Heart left ventricle (tissue), 13 donors: ENCODE measurements at regions not wholly inside any gene's neighbourhood (a gene's known extent, or its start where the extent isn't known, plus 50 kb on each side); places are given as distances from the start of the nearest gene placed in this dataset.
"Not testable (repeated sequence)": the region's sequence is repeated elsewhere in the genome, so short reads cannot be mapped to it uniquely, and the experiment has no call there.

ENCODE experiments used
- POLR2A ChIP-seq, 2 donors: fragments of 450-650 bp; IDR thresholded peaks; one replicate each; pipeline ENCODE4 v1.6.1; 2017; ENCODE audit warnings: antibody characterized with exemption in 2 of 2, mild to moderate bottlenecking in 2 of 2, moderate library complexity in 2 of 2
- TF ChIP-seq, protein P1 (sequence below), 12 donors: fragments of 200-600 bp; sonication (generic) in 4 of 12; IDR thresholded peaks; one replicate each; pipeline versions ENCODE4 v1.5.0 to v1.8.0; 2018 to 2022; ENCODE audit warnings: antibody characterized with exemption in 12 of 12, mild to moderate bottlenecking in 5 of 12
- donor health status: ischemic (EF 13 %, LVEDD 7.1; RV severe dilation, severe dysfunction).
- donor health status: DM: no; HTN: yes; CAD: no.
- donor health status: DM: no; HTN: no; CAD: no.
- donor health status: ischemic (EF 25% LVEDD 6.9; RV normal size, moderate dysfunction).
- donor health status: ischemic (EF 25% LVEDD 5.7; RV mildly dilated, moderate dysfunction).
- donor health status: ischemic (EF 35%, LVEDD 5.7; RV mildly dilated, moderate dysfunction).
- donor health status: nonischemic (EF 11% LVEDD 7.7; RV severe dilation, severe dysfunction).
- donor health status: DM: yes; HTN: yes; CAD: no.
- donor health status: PGD.
- donor health status: ischemic (EF 29% LVEDD 5.4; RV normal size, mild dysfunction).
- donor health status: nonischemic (EF 23%, LVEDD 6.1; RV moderate dilation, normal function).

- TF ChIP-seq, protein P1, sequence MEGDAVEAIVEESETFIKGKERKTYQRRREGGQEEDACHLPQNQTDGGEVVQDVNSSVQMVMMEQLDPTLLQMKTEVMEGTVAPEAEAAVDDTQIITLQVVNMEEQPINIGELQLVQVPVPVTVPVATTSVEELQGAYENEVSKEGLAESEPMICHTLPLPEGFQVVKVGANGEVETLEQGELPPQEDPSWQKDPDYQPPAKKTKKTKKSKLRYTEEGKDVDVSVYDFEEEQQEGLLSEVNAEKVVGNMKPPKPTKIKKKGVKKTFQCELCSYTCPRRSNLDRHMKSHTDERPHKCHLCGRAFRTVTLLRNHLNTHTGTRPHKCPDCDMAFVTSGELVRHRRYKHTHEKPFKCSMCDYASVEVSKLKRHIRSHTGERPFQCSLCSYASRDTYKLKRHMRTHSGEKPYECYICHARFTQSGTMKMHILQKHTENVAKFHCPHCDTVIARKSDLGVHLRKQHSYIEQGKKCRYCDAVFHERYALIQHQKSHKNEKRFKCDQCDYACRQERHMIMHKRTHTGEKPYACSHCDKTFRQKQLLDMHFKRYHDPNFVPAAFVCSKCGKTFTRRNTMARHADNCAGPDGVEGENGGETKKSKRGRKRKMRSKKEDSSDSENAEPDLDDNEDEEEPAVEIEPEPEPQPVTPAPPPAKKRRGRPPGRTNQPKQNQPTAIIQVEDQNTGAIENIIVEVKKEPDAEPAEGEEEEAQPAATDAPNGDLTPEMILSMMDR (IDR thresholded peaks at IDR 0.05): not testable (repeated sequence)
- not testable (repeated sequence) for TF ChIP-seq POLR2A (IDR thresholded peaks at IDR 0.05)
Measured at GRCh38 chrY:6315917-6316316, 69.9 kb downstream of the TSPY2 start.
